ENCODE measurements at regions not wholly inside any gene's neighbourhood (a gene's known extent, or its start where the extent isn't known, plus 50 kb on each side); places are given as distances from the start of the nearest gene placed in this dataset.

DNA sequence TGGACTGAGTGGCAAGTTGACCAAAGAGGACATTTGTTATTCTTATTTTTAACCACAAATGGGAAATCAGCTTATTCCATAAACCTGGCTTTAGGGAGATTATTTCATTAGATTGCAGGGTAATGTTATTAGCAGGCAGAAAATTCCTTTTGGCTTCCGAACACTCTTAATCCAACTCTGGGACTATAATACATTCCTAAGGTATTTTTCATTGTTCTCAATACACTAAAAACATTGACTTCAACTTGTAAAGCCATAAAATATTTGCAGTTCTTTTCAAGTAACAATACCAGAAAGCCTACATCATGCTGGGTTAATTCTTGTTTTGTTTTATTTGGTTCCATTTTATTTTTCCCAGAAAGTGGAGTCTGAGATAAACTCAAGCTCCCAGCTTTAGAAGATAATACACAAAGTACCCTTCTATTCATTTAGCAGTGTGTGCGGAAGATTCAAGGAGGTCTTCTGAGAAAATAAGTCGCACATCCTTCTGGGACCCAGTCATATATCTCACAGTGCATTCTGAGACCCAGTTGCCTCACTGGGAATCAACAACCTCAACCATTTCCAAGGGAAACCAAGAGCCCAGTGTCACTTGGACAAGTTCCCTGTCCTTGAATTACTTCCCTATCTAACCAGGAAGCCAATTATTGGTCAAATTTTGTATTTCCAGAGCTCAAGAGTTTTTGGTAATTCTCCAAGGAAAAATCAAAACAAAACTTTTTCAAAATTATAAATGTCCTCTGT lies 389.6 kb upstream of the DYNLRB2 start:
- Mint-ChIP-seq H3K4me1 (peaks cover 0 to 4% of the 10 kb centered on the region in 2 experiments; a peak in 1 of 4 replicates), H3K4me3 (no peak overlapping the region), H3K27me3 (ENCODE audit: low read depth) (peaks cover 2% of the 10 kb centered on the region; the same call in 1 of the 2 replicates), H3K9me3 (no peaks in the 10 kb centered on the region), H3K36me3 (ENCODE audit: insufficient read depth in 1 of 3, low read depth in 3 of 3) (no peaks in the 10 kb centered on the region; a peak in 1 of 7 replicates), H3K27ac (no peak overlapping the region)
- H3K14ac ChIP-seq (ENCODE audit: insufficient read depth, low read length), result no peak overlapping the region
- H4K5ac ChIP-seq (ENCODE audit: insufficient read length, low read depth, low read length), result no peak overlapping the region
- H3K9ac ChIP-seq (ENCODE audit: extremely low read depth, insufficient read length, low read length), result no peak overlapping the region
- TF ChIP-seq, protein P1, sequence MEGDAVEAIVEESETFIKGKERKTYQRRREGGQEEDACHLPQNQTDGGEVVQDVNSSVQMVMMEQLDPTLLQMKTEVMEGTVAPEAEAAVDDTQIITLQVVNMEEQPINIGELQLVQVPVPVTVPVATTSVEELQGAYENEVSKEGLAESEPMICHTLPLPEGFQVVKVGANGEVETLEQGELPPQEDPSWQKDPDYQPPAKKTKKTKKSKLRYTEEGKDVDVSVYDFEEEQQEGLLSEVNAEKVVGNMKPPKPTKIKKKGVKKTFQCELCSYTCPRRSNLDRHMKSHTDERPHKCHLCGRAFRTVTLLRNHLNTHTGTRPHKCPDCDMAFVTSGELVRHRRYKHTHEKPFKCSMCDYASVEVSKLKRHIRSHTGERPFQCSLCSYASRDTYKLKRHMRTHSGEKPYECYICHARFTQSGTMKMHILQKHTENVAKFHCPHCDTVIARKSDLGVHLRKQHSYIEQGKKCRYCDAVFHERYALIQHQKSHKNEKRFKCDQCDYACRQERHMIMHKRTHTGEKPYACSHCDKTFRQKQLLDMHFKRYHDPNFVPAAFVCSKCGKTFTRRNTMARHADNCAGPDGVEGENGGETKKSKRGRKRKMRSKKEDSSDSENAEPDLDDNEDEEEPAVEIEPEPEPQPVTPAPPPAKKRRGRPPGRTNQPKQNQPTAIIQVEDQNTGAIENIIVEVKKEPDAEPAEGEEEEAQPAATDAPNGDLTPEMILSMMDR (conservative IDR thresholded peaks at IDR 0.05), result no peak
- no peak overlapping the region for H4K91ac ChIP-seq (ENCODE audit: insufficient read length, low read depth, low read length)
- H2AFZ ChIP-seq (ENCODE audit: low read length), result no peak overlapping the region
- H3K56ac ChIP-seq (ENCODE audit: insufficient read length, low read depth, low read length), result no peak overlapping the region
- no peaks in the 10 kb centered on the region for H3K4me1 ChIP-seq (ENCODE audit: insufficient read depth, low read length)
- H3K27ac ChIP-seq (ENCODE audit: insufficient read length, low read depth, low read length), result no peak overlapping the region
- H2BK120ac ChIP-seq (ENCODE audit: low read depth, low read length, poor library complexity, severe bottlenecking), result no peak overlapping the region
- no peak overlapping the region for H3T11ph ChIP-seq (ENCODE audit: low read length)
- no peak overlapping the region for H3K18ac ChIP-seq (ENCODE audit: insufficient read length, low read depth, low read length)
- H4K20me1 ChIP-seq (ENCODE audit: control insufficient read depth, insufficient read depth, insufficient read length), result no peaks in the 10 kb centered on the region
- no peak for DNase-seq
- no peaks in the 10 kb centered on the region for H3K9me3 ChIP-seq (ENCODE audit: control insufficient read depth, low read depth, low read length)
- no peak overlapping the region for H2BK5ac ChIP-seq (ENCODE audit: insufficient read length, low read length)
- no peaks in the 10 kb centered on the region for H3K23me2 ChIP-seq (ENCODE audit: insufficient read length, low read depth, low read length, poor library complexity, severe bottlenecking)
- no peaks in the 10 kb centered on the region for H3K79me2 ChIP-seq (ENCODE audit: insufficient read depth, low read length)
- no peak overlapping the region for H2BK15ac ChIP-seq (ENCODE audit: low read depth, low read length)
- H2BK20ac ChIP-seq (ENCODE audit: low read depth, low read length, poor library complexity, severe bottlenecking), result no peak overlapping the region
- H2BK12ac ChIP-seq (ENCODE audit: insufficient read length, low read depth, low read length), result no peak overlapping the region
- WGBS (ENCODE audit: extremely low coverage, insufficient read length, low lambda C conversion rate), result no CpG with 5 or more reads among the region's 3 CpGs
- H3K4ac ChIP-seq (ENCODE audit: low read depth, low read length), result no peak overlapping the region
- H3K79me1 ChIP-seq (ENCODE audit: insufficient read depth, low read depth, low read length, poor library complexity, severe bottlenecking), result no peaks in the 10 kb centered on the region
- H3K4me2 ChIP-seq (ENCODE audit: insufficient read depth, insufficient read length, low read length), result no peak overlapping the region
- no peak overlapping the region for H4K8ac ChIP-seq (replicated peaks; ENCODE audit: insufficient read length, low read depth, low read length)
- H2AK5ac ChIP-seq (ENCODE audit: insufficient read length, low read length), result no peak overlapping the region
- no peak overlapping the region for H3K23ac ChIP-seq (ENCODE audit: insufficient read length, low read depth, low read length)
- H3K27me3 ChIP-seq (ENCODE audit: insufficient read depth, low read length), result no peaks in the 10 kb centered on the region

Data from H9 (cell line).